Medulla oblongata (tissue), 1 donor: ENCODE measurements at regions not wholly inside any gene's neighbourhood (a gene's known extent, or its start where the extent isn't known, plus 50 kb on each side); places are given as distances from the start of the nearest gene placed in this dataset.
"Not testable (repeated sequence)": the region's sequence is repeated elsewhere in the genome, so short reads cannot be mapped to it uniquely, and the experiment has no call there.

ENCODE experiments used
- DNase-seq: peaks from one replicate; pipeline ENCODE4 v3.0.0-alpha.2; 2015; ENCODE audit errors: extremely low spot score

DNA sequence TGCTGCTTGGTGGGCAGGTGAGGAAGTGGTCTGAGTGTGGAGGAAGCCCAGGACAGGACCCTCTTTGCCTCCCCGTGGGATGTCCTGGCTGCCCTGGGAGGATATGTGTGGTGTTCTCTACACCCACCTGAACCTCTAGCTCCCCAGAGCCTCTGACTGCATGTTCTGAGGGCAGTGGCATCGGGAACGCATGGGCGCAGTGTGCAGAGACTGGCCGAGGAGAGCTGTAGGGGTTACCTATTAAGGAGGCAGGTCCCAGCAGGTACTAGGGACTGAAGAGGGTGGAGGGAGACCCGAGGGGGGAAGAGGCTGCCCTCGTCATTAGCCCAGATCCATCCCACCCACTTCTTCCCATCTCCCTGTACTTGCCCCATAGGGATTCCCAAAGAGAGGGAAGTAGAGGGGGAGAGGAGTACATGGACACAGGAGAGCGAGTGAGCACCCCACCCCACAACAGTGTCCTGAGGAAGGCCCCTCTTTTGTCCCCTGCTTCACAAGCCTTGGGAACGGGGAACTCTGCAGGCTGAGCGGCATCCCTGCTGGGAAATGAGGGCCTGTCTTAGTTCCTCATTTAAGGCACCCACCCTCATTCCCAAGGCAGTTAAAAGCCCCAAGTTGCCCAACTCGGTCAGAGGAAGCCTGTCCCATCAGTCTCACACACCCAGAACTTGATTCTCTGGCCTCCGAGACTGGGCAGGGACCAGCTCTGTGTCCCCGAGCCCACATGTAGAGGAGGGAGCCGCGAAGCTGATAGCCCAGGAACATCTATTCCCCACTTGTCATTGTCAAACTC, 208.5 kb upstream of the PLGLB2 start:
- DNase-seq: not testable (repeated sequence)

DNA sequence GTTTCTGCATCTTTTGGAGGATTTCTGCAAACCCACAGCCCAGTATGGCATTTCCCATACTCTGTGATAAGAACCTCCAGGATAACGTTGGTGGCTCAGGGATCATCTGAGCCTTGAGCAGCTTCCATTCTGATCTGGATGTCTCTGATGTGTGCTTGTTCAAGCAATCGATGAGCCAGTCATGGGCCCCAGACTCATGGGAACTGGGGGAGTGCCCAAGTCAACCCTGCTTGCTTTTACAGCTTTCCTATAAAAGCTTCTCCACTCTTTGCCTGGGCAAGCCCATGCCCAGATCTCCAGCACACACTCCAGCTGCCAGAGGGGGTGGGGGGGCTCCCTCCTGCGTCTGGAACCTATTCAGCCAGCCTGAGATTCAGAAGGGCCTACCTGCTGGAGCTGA, 207.6 kb upstream of the PLGLB2 start:
- DNase-seq: not testable (repeated sequence)

DNA sequence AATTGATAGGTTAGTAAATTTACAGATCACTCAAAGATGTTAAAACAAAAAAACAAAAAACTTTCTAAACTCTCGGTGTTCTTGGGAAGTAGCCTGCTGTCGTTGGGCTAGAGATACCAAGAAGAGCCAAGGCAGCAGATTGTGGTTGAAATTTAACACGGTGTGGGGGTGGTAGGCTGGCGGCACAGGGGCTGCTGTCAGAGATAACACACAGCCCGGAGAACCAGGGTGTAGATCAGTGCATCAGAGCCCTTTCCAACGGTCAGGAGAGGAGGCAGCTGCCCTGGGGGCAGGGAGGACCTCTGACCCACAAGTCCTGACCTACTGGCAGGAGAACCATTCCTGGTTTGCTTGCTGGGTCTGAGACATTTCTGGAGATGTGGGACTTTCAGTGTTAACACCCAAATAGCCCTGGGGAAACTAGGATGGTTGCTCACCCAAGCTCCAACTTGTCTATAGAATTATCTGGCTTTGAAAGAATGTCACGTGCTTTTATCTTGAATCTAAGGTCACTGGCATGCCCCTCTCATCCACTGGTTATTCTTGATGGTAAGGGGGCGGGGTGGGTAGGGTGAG, 205.2 kb upstream of the PLGLB2 start:
- not testable (repeated sequence) for DNase-seq

DNA sequence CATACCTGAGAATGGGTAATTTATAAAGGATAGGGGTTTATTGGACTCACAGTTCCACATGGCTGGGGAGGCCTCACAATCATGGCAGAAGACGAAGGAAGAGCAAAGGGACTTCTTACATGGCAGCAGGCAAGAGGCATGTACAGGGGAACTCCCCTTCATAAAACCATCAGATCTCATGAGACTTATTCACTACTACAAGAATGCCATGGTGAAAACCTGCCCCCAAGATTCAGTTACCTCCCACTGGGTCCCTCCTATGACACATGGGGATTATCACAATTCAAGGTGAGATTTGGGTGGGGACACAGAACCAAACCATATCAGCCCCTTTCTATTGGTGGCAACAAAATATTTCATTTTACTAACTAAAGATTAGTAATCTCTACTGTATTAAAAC, 204.1 kb upstream of the PLGLB2 start:
- not testable (repeated sequence) for DNase-seq

DNA sequence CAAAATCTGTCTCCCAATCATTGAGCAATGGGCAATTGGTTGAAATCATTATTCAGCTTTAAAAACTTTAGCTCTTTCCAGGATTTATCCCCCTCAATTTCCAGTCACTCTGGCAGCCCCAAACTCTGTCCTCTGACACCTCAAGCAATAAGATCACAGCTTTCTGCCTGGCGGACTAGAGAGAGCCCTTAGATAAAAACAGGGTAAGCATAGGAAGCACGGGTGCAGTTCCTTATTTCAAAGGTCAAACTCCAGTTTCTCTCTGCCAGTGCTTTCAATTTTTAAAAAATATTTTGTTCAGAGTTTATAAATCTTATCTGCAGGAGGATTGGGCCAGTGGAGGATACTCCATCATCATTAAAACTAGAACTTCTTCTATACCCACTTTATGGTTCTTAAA, 200.8 kb upstream of the PLGLB2 start:
- DNase-seq: not testable (repeated sequence)

- DNase-seq: not testable (repeated sequence)
These were observed 199.9 kb upstream of the PLGLB2 start for GRCh38 chr2:87547966-87548365.

- not testable (repeated sequence) for DNase-seq
These were observed 199.0 kb upstream of the PLGLB2 start for GRCh38 chr2:87548681-87549536.

GRCh38 chr2:87549561-87550202, 198.2 kb upstream of the PLGLB2 start:
- not testable (repeated sequence) for DNase-seq

DNA sequence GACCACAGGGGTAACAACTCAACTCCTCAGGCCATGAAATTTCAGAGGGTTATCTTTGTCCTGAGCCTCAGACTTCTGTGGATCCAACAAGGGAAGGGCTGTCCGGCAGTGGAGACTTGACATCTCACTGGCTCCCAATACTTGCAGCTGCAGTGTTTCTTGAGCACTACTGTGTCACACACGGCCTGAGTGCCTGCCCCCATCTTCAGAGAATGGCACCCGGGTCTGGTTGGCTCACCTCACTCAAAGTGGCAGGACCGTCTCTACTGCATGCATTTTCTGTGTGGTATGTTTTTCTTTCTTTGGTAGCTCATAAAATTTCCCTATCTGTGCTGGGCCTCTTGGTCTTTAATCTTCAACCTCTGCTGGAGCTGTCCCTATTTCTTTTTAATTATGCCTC, 193.2 kb upstream of the PLGLB2 start:
- DNase-seq: not testable (repeated sequence)

DNA sequence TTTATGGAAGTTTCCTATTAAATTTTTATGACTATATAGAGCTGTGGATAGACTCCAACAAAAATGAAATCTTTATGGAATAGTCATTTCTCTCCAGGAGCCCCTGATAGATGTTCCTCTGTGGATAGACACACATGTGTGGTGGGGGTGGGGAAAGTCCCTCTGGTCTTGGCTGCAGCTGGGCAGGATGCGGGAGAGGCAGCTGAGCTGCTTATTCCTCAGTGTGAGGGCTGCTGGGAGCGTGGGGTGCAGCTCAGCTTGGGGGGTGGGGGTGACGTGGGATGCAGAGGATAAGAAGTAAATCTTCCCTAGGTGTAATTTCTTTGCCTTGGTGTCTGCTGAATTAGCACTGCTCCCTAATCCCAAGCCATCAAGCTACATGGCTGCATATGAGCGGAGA, 192.8 kb upstream of the PLGLB2 start:
- DNase-seq: not testable (repeated sequence)

DNA sequence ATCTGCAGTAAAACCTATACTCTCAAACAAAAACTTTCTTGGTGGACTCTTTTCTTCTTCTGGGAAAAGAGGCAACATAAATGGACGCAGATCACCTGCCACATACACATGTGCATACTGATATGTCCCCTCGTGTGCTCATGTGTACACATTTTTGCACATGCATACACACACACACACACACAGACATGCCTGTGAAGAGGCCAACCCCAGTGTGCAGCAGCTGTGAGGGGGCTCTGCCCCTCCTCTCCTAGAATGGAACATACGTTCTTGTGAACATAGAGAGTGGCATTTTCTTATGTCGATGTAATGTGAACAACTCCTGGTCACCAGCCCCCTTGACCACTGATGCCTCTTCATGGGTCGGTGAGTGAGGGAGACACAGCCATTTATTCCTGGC, 188.9 kb upstream of the PLGLB2 start:
- not testable (repeated sequence) for DNase-seq

GRCh38 chr2:87559735-87560134, 188.2 kb upstream of the PLGLB2 start:
- DNase-seq: not testable (repeated sequence)

- not testable (repeated sequence) for DNase-seq
These were observed 182.8 kb upstream of the PLGLB2 start for GRCh38 chr2:87565116-87565515.

DNA sequence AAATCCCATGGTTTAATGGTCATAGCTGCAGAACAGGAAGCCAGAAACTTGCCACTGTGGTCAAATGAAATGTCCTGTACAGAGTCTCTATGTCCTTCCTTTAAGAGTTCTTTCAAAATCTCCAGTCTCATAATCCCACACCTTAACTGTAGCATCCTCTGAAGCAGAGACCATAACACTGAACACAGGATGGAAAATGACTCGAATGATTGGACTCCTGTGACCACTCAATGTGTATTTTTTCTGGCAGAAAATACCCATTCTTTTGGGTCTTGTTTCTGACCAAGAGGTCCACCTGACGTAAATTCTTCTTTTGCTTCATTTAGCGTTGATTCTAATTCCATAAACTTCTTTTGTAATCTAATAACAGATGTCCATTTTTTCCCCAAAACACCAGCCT, 181.4 kb upstream of the PLGLB2 start:
- DNase-seq: not testable (repeated sequence)

- DNase-seq: not testable (repeated sequence)
These were observed 180.8 kb upstream of the PLGLB2 start for GRCh38 chr2:87567093-87567492.

DNA sequence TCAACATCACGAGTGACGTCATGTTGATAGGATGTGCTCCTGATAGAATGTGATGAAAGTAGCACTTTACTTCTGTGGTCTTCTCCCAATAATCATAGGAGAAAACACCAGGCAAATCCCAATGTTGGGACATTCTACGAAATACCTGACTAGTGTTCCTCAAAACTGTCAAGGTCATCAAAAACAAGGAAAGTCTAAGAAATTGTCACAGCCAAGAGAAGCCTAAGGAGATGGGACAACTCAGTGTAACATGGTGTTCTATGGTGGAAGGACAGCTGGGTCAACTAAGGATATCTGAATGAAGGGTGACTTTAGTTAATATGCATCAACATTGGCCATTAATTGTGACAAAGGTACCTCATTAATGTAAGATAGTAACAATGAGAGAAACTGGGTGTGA, 180.0 kb upstream of the PLGLB2 start:
- DNase-seq: not testable (repeated sequence)

DNA sequence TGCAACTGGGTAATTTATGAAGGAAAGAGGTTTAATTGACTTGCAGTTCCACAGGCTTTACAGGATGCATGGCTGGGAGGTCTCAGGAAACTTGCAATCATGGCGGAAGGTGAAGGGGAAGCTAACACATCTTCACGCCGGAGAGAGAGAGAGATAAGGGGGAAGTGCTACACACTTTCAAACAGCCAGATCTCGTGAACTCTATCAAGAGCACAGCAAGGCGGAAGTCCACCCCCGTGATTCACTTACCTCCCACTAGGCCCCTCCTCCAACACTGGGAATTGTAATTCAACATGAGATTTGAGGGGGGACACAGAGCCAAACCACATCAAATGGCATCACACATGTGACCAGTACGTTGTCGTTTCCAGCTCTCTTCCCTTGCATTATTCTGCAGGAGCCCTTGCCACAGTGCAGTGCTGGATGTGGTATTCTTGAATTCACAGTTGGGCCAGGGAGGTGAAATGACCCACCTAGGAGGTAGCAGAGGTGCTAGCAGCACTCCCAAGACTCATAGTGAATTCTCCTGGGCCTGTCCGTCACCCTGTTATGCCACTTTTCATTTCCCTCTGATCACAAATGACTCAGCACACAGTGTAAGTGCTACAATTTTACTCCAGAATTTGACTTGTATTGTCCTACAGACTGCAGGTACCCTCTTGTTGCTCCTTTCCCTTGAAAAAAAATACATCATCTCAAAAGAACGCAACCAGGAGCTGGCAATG, 179.2 kb upstream of the PLGLB2 start:
- not testable (repeated sequence) for DNase-seq

GRCh38 chr2:87569689-87570397, 178.0 kb upstream of the PLGLB2 start:
- not testable (repeated sequence) for DNase-seq

DNA sequence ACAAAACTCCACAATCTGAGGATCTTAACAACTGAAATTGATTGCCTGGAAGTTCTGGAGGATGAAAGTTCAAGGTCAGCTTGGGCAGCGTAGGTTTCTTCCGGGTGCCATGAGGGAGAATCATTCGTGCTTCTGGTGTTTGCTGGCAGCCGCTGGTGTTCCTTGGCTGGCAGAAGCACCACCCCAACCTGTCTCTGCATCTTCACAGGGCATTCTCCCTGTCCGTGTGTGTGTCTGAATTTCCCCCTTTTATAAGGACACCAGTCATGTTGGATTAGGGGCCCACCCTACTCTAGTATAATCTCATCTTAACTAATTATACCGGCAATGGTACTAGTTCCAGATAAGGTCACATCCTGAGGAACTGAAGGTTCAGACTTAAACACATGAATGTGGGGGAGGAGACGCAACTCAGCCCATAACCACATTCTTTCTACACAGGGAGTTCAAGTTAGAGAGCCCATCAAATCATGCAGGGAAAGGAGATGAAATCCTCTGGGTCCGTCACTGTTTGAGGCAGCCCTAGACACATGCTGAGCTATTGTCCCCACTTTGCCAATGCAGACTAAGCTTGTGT, 175.9 kb upstream of the PLGLB2 start:
- not testable (repeated sequence) for DNase-seq

- not testable (repeated sequence) for DNase-seq
These were observed 175.0 kb upstream of the PLGLB2 start for GRCh38 chr2:87572906-87573305.
